D721Med (cell line): ENCODE measurements at regions not wholly inside any gene's neighbourhood (a gene's known extent, or its start where the extent isn't known, plus 50 kb on each side); places are given as distances from the start of the nearest gene placed in this dataset.

Experiments
- DNase-seq: peaks from one replicate; pipeline ENCODE4 v3.0.0; 2011; ENCODE audit warnings: low spot score; ENCODE audit not compliant: insufficient read length
- FAIRE-seq: peaks from 2 replicates; lab custom pipeline; 2011; peaks lifted over from hg19 to GRCh38; lab: Jason Lieb, UNC
- TF ChIP-seq, protein P1 (sequence below): IDR thresholded peaks from 2 replicates; pipeline ENCODE4 v1.5.1; 2012; ENCODE audit warnings: mild to moderate bottlenecking, control low read depth; ENCODE audit not compliant: insufficient read depth; ENCODE audit errors: missing control alignments

DNA sequence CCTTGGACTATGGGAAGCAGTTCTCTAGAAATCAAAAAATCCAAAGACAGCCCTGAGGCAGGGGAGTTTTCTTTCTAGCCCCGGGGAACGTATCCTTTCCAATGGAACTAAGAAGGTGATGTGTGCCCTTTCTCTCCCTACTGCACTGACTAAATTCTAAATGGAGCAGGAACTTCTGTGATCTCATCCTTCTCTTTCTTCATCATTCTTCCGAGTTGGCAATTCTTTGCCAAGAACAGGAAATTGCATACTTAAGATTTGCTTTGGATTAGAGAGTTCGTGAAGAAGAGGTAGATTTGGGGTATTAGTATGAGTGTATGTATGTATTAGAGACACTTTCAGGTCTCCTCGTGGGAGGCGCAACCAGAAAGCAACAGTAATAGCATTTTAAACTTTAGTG, 178.0 kb upstream of the PIK3R1 start:
- TF ChIP-seq, protein P1, sequence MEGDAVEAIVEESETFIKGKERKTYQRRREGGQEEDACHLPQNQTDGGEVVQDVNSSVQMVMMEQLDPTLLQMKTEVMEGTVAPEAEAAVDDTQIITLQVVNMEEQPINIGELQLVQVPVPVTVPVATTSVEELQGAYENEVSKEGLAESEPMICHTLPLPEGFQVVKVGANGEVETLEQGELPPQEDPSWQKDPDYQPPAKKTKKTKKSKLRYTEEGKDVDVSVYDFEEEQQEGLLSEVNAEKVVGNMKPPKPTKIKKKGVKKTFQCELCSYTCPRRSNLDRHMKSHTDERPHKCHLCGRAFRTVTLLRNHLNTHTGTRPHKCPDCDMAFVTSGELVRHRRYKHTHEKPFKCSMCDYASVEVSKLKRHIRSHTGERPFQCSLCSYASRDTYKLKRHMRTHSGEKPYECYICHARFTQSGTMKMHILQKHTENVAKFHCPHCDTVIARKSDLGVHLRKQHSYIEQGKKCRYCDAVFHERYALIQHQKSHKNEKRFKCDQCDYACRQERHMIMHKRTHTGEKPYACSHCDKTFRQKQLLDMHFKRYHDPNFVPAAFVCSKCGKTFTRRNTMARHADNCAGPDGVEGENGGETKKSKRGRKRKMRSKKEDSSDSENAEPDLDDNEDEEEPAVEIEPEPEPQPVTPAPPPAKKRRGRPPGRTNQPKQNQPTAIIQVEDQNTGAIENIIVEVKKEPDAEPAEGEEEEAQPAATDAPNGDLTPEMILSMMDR, result no peak
- FAIRE-seq (no peak), DNase-seq (no peak)

DNA sequence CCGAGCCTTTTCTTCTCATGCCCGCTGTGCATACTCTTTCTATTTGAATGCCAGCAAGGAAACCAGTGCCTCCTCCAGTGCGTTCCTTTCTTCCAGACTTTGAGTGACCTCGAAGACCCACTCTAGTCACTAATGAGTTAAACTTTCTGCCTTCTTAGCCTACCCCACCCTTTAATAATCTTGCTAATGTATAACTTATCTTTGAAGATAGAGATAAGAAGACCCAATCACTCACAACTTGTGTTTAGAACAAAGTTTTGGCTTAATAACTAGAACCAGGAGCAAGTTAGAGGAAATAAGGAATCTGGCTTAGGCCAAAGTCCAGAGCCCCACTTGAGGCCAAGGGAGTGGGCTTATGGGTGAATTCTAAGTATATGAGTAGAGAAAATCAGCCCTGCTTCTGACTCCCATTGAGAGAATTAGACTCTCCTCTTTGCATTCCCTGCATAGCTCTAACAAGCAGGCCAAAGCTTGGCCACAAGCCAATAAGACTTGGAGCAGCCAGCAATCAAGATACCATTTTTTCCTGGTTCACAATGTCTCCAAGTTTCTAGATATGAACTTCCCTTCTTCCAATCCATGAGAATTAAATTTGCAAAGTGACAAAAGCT, 181.5 kb upstream of the PIK3R1 start:
- no peak for DNase-seq
- TF ChIP-seq, protein P1, result no peak
- FAIRE-seq, result no peak

DNA sequence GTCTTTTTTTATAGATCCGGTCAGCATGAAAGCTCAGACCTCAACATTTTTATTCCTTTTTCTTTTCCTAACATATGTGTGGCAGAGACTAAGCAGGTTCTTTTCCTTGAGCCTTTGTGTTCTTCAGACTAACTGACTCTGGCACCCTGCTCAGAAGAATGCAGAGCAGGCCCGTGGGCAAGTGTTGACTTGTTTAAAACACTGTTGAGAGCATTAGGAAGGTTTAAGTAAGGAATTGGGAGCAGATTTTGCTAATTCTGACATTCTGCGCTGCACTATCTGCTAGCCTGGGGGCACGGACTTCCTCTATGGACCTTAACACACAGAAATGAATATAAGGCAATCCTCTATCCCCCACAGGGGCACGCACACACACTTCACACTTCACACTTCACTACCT, 182.5 kb upstream of the PIK3R1 start:
- no peak for DNase-seq
- no peak for FAIRE-seq
- TF ChIP-seq, protein P1, result no peak

DNA sequence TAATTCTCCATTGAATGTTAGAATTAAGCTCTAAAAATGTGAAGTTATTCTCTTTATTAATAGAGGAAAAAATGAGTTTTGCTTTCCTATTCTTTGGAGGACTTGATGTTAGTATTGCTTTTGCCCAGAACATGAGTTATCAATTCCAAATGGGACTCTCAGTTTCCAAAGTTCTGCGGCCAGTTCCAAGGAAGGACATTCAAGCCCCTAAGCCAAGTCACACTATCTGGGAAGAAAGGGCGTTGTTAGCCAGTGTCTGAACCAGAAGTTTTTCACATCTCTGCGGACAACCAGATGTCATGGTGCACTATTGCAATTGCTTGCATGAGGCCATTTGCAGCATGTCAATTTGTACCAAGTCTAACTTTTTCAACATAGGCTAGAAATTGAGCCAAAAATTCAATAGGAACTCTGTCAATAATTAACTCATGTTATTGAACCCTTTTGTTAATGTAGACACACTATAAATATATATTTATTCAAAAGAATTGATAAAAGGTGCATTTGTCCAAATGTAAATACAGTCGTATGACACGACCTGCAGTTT, 183.3 kb upstream of the PIK3R1 start:
- DNase-seq, result no peak
- no peak for FAIRE-seq
- TF ChIP-seq, protein P1, result no peak

DNA sequence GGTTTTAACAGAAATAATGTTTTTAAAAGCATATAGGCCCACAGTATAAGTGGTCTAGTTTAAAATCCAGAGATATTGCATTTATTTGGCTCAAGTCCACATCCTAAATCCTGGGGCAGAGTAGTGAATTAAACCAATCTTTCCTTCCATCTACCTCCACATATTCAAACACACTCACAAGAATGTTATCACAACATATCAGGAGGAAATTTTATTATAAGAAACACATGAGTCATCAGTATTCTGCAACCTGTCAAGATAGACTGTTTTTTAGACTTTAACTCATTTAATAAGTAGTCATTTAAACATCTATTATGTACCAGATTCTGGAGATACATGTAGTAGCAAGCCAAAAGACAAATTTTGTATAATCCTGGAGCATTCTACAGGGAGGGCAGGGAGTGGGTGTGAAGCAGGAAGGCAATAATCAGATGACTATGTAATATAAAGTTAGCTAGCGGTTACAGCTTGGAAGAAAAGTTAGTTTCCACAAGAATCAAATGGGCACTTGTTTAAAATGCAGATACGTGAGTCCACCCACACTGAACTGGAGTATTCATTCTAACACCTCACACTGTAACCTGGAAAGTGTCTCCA, 187.3 kb upstream of the PIK3R1 start:
- TF ChIP-seq, protein P1, result no peak
- DNase-seq (no peak), FAIRE-seq (no peak)

DNA sequence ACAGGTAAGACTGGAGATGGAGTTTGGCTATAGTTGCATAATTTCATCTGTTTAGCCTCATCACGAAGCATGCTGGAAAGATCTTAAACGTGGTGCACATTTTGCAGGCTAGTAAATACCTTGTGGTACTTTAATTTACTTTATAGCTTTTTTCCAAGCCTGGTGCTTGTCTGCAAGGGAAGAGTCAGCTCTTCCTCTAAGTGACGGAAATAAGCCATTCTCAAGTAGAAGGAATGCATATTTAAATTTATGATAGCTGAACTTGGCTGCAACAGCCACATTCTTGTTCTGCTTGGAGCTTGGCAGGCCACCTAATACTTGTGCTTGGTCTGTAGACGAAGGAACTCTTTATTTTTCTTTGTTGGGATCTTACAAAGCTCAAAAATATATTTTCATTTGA, 188.0 kb upstream of the PIK3R1 start:
- FAIRE-seq (no peak), DNase-seq (no peak)
- TF ChIP-seq, protein P1, result no peak
